ENCODE measurements at regions not wholly inside any gene's neighbourhood (a gene's known extent, or its start where the extent isn't known, plus 50 kb on each side); places are given as distances from the start of the nearest gene placed in this dataset.

DNA sequence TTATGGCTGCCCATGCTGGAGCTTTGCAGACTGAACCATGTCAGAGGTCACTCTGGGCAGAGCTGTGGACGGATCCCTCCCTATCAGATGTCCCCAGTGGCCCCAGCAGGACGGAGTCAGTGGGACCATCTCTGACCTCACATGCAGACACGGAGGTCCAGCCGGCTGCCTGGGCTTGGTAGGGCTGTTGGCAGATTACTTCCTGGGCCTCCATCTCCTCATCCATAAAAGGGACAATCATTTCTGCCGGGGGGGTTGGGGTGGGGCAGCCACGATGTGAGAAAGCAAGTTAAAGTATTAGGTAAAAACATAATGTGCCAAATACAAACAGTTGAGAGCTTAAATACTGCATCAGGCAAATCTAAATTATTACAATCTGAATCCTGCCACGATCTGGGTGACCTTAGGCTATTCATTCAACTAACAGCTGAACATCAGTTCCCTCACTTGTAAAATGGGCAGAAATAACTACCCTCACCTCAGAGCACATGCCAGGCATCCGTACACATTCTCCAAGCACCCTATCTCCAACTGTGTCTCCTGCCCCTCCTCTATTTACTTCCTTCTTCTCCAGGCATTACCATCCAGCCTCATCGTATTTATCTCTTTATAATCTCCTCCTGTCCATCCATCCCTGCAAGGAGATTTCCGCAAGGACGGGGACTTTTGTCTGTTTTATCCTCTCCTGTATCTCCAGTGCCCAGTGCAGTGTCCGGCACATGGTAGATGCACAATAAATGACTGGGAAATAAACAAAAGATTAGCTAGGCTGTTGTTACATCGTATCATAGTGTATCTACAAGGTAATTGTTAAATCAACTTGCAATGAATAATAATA lies 192.3 kb upstream of the FOXF1 start:
- TF ChIP-seq, protein P1, sequence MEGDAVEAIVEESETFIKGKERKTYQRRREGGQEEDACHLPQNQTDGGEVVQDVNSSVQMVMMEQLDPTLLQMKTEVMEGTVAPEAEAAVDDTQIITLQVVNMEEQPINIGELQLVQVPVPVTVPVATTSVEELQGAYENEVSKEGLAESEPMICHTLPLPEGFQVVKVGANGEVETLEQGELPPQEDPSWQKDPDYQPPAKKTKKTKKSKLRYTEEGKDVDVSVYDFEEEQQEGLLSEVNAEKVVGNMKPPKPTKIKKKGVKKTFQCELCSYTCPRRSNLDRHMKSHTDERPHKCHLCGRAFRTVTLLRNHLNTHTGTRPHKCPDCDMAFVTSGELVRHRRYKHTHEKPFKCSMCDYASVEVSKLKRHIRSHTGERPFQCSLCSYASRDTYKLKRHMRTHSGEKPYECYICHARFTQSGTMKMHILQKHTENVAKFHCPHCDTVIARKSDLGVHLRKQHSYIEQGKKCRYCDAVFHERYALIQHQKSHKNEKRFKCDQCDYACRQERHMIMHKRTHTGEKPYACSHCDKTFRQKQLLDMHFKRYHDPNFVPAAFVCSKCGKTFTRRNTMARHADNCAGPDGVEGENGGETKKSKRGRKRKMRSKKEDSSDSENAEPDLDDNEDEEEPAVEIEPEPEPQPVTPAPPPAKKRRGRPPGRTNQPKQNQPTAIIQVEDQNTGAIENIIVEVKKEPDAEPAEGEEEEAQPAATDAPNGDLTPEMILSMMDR (IDR thresholded peaks at IDR 0.05; ENCODE audit: partially characterized antibody, unreplicated experiment) = no peak
- DNase-seq = no peak
- peaks cover 6% of the 10 kb centered on the region for H3K27me3 Mint-ChIP-seq (ENCODE audit: unreplicated experiment)

DNA sequence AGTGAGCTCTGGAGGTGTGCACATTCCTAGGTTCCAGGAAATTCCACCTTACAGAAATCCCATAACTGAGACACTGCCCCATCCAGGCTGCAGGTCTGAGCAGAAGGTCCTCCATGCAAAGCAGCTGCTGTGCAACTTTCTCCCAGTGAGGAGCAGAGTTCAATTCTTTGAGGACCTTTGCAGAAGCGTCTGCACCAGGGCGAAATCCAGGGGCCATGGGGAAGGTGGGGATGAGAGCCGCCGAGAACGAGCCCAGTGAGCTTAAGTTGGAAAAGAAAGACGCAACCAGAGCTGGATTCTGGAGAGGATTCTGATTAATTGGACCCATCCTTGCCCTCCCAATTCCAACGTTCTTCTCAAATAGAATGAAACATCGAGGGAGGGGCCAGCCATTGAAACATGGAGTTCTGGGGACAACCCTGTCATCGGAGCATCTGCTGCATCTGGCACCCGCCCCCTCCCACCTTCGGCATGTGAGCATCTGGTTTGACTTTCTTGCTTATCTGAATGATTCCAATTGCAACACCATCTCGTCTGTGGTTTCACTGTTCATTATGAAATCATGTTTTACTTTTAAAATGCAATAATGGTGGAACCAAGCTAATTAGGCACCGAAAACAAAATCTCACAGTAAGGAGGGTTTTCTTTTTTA lies 190.6 kb upstream of the FOXF1 start:
- peak overlapping the region; percentile 28 for H3K27ac Mint-ChIP-seq (ENCODE audit: unreplicated experiment)
- no peaks in the 10 kb centered on the region for H3K36me3 Mint-ChIP-seq (ENCODE audit: unreplicated experiment)
- H3K9me3 Mint-ChIP-seq (ENCODE audit: unreplicated experiment) = peaks cover 4% of the 10 kb centered on the region
- H3K4me3 Mint-ChIP-seq (ENCODE audit: unreplicated experiment) = no peak overlapping the region
- peaks cover 9% of the 10 kb centered on the region for H3K4me1 Mint-ChIP-seq (ENCODE audit: low read depth, unreplicated experiment)
- TF ChIP-seq, protein P1 (IDR thresholded peaks at IDR 0.05; ENCODE audit: partially characterized antibody, unreplicated experiment) = no peak
- no peak for DNase-seq
- peaks cover 6% of the 10 kb centered on the region for H3K27me3 Mint-ChIP-seq (ENCODE audit: unreplicated experiment)

More for the DNA sequence above, 192.3 kb upstream of the FOXF1 start:
- Mint-ChIP-seq H3K4me3 (ENCODE audit: unreplicated experiment) (no peak overlapping the region), H3K36me3 (ENCODE audit: unreplicated experiment) (no peaks in the 10 kb centered on the region), H3K9me3 (ENCODE audit: unreplicated experiment) (peaks cover 3% of the 10 kb centered on the region), H3K27ac (ENCODE audit: unreplicated experiment) (no peak overlapping the region), H3K4me1 (ENCODE audit: low read depth, unreplicated experiment) (peaks cover 11% of the 10 kb centered on the region)

DNA sequence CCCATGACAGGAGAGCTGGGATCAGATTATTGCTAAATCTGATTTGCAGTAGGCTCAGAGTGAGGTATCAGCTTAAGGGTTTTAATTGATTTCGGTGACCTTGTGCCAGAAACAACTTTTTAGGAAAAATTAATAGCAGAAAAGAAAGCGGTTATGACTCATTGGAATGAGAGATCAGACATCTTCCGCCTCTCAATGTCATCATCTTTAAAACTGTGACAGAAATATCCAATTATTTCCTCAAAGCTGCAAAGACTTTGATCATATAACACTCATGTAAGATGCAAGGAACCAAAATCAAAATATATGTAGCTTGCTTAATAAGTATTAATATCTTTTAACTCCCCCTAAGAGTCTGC lies 190.1 kb upstream of the FOXF1 start:
- Mint-ChIP-seq H3K27me3 (ENCODE audit: unreplicated experiment) (peaks cover 4% of the 10 kb centered on the region), H3K9me3 (ENCODE audit: unreplicated experiment) (peaks cover 4% of the 10 kb centered on the region), H3K4me1 (ENCODE audit: low read depth, unreplicated experiment) (peaks cover 9% of the 10 kb centered on the region), H3K27ac (ENCODE audit: unreplicated experiment) (no peak overlapping the region), H3K4me3 (ENCODE audit: unreplicated experiment) (no peak overlapping the region), H3K36me3 (ENCODE audit: unreplicated experiment) (no peaks in the 10 kb centered on the region)
- TF ChIP-seq, protein P1 (IDR thresholded peaks at IDR 0.05; ENCODE audit: partially characterized antibody, unreplicated experiment) = no peak
- no peak for DNase-seq

DNA sequence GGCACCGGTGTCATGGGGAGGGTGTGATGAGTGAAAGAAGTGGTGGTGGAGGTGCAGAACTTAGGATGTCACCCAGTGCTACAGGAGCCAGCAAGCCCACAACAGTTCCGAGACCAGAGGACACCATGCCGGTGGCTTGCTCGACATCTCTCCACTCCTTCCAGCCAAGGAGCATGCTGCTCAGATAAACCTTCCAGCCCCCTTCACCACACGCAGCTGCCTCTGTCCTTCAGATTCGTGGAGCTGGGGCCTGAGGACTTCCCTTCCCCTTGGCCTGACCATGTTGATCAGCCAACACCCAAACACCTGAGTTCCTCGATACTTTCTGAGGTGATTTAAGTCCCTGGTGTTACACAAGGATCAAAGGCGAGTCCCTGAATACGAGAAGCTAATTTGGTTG lies 188.8 kb upstream of the FOXF1 start:
- Mint-ChIP-seq H3K4me1 (ENCODE audit: low read depth, unreplicated experiment) (peaks cover 9% of the 10 kb centered on the region), H3K9me3 (ENCODE audit: unreplicated experiment) (peaks cover 7% of the 10 kb centered on the region), H3K4me3 (ENCODE audit: unreplicated experiment) (no peak overlapping the region), H3K36me3 (ENCODE audit: unreplicated experiment) (no peaks in the 10 kb centered on the region), H3K27ac (ENCODE audit: unreplicated experiment) (no peak overlapping the region), H3K27me3 (ENCODE audit: unreplicated experiment) (peaks cover 4% of the 10 kb centered on the region)
- TF ChIP-seq, protein P1 (IDR thresholded peaks at IDR 0.05; ENCODE audit: partially characterized antibody, unreplicated experiment) = no peak
- no peak for DNase-seq

DNA sequence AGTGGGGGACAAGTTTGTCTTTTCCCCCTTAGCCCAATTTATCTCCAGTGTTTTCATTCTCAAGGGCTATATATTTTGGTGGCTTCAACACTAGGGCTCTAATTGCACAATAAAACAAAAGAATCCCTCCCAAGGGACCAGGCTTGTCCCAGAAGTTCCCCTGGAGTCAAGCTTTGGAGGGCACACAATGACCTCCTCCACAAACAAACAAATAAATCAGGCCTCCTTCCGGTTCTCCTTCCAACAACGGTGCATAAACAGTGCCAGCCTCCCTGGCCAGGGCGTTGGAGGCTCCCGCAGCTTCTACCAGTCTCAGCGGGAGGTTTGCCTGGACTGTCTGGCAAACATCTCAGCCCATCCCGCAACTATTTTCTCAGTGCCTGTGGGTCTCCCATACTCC lies 188.0 kb upstream of the FOXF1 start:
- Mint-ChIP-seq H3K9me3 (ENCODE audit: unreplicated experiment) (peaks cover 7% of the 10 kb centered on the region), H3K4me1 (ENCODE audit: low read depth, unreplicated experiment) (peaks cover 9% of the 10 kb centered on the region), H3K36me3 (ENCODE audit: unreplicated experiment) (no peaks in the 10 kb centered on the region), H3K27ac (ENCODE audit: unreplicated experiment) (no peak overlapping the region), H3K4me3 (ENCODE audit: unreplicated experiment) (no peak overlapping the region), H3K27me3 (ENCODE audit: unreplicated experiment) (peaks cover 4% of the 10 kb centered on the region)
- TF ChIP-seq, protein P1 (IDR thresholded peaks at IDR 0.05; ENCODE audit: partially characterized antibody, unreplicated experiment) = no peak
- no peak for DNase-seq

Measured in glutamatergic neuron (in vitro differentiated cells).